Ovary (tissue), 3 donors: ENCODE measurements at regions not wholly inside any gene's neighbourhood (a gene's known extent, or its start where the extent isn't known, plus 50 kb on each side); places are given as distances from the start of the nearest gene placed in this dataset.

Experiments used
- EP300 ChIP-seq: sonication (generic); formaldehyde crosslinking; IDR thresholded peaks from one replicate; pipeline ENCODE4 v1.6.1; 2017; ENCODE audit warnings: antibody characterized with exemption
- TF ChIP-seq, protein P1 (sequence below), 3 donors: fragments of 450-650 bp in 2 of 3; fragments of 200-600 bp in 1 of 3; IDR thresholded peaks; one replicate each; pipeline versions ENCODE4 v1.5.1 to v1.8.0; 2016 to 2022; ENCODE audit warnings: antibody characterized with exemption in 3 of 3, mild to moderate bottlenecking in 1 of 3
- donor health status: DM: no; HTN: no; CAD: no.

DNA sequence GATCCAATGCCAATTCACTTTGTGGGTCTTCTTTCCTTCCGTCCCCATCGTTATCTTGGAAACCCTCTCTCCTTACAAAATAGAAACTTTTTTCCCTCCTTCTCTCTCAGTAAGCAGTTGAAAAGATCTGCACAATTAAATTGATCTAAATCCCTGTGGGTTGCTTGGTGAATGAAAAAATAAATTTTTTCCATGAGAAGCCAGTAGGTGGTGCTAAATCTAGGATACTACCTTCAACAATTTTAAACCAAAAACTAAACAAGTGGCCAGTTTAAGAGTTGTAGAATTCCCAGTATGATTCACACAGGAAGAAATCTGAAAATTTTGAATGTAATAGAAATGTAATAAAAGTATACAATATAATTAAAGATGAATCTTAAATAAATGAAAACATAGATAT, 990.3 kb upstream of the ZNF722 start:
- TF ChIP-seq, protein P1, sequence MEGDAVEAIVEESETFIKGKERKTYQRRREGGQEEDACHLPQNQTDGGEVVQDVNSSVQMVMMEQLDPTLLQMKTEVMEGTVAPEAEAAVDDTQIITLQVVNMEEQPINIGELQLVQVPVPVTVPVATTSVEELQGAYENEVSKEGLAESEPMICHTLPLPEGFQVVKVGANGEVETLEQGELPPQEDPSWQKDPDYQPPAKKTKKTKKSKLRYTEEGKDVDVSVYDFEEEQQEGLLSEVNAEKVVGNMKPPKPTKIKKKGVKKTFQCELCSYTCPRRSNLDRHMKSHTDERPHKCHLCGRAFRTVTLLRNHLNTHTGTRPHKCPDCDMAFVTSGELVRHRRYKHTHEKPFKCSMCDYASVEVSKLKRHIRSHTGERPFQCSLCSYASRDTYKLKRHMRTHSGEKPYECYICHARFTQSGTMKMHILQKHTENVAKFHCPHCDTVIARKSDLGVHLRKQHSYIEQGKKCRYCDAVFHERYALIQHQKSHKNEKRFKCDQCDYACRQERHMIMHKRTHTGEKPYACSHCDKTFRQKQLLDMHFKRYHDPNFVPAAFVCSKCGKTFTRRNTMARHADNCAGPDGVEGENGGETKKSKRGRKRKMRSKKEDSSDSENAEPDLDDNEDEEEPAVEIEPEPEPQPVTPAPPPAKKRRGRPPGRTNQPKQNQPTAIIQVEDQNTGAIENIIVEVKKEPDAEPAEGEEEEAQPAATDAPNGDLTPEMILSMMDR (IDR thresholded peaks at IDR 0.05): no peak
- no peak for TF ChIP-seq EP300
